SK-N-SH (cell line): ENCODE measurements at regions not wholly inside any gene's neighbourhood (a gene's known extent, or its start where the extent isn't known, plus 50 kb on each side); places are given as distances from the start of the nearest gene placed in this dataset.

Experiments
- CTCF ChIA-PET: fragments of 300-600, 350-600 bp; formaldehyde crosslinking; extraction: SDS; loops from one replicate; lab custom pipeline; 2021; lab: Yijun Ruan, JAX
- POLR2A ChIA-PET: fragments of 350-600 bp; sonication (Branson Sonifier 250); formaldehyde crosslinking; extraction: SDS; loops from one replicate; lab custom pipeline; 2020; ENCODE audit warnings: antibody characterized with exemption, inconsistent platforms; lab: Yijun Ruan, JAX
- DNase-seq: peaks from one replicate; pipeline ENCODE4 v3.0.0; 2012
- H2AFZ ChIP-seq: fragments of 200-600 bp; sonication (generic); 2 replicates; pipeline ENCODE4 v1.8.1; 2016; ENCODE audit warnings: antibody characterized with exemption, mild to moderate bottlenecking, low read depth
- H3F3A ChIP-seq: fragments of 200-600 bp; sonication (generic); replicated peaks from 2 replicates; pipeline ENCODE3; 2016; ENCODE audit warnings: antibody characterized with exemption, mild to moderate bottlenecking; ENCODE audit not compliant: insufficient read depth
- H3K27ac ChIP-seq, 2 experiments: fragments of 200-500 bp in 1 of 2; fragments of 200-600 bp in 1 of 2; sonication (Bioruptor generic) in 1 of 2; sonication (generic), shearing (Covaris generic) in 1 of 2; 2 replicates each; pipeline versions ENCODE4 v1.5.1 to v1.6.1; 2014 to 2016; ENCODE audit warnings: low read depth in 2 of 2, inconsistent platforms in 1 of 2, low read length in 1 of 2, mild to moderate bottlenecking in 1 of 2, mixed read lengths in 1 of 2
- H3K27me3 ChIP-seq: fragments of 200-600 bp; sonication (generic), shearing (Covaris generic); 2 replicates; pipeline ENCODE4 v1.6.1; 2016; ENCODE audit warnings: mixed run types; ENCODE audit not compliant: insufficient read depth
- H3K36me3 ChIP-seq, 2 experiments: fragments of 200-500 bp in 1 of 2; fragments of 200-600 bp in 1 of 2; sonication (Bioruptor generic) in 1 of 2; sonication (generic) in 1 of 2; replicated peaks in 1 of 2; 2 replicates each; pipeline versions ENCODE3 to v1.5.1; 2014 to 2016; ENCODE audit warnings: low read length in 1 of 2, mild to moderate bottlenecking in 1 of 2; ENCODE audit not compliant: insufficient read depth in 2 of 2, control insufficient read depth in 1 of 2
- H3K4me1 ChIP-seq, 2 experiments: fragments of 200-500 bp in 1 of 2; fragments of 200-600 bp in 1 of 2; sonication (Bioruptor generic) in 1 of 2; sonication (generic), shearing (Covaris generic) in 1 of 2; 2 replicates each; pipeline versions ENCODE4 v1.5.1 to v1.6.1; 2014 to 2016; ENCODE audit warnings: low read depth in 1 of 2, low read length in 1 of 2, mixed run types in 1 of 2; ENCODE audit not compliant: insufficient read depth in 2 of 2, control insufficient read depth in 1 of 2
- H3K4me2 ChIP-seq: fragments of 200-600 bp; sonication (generic), shearing (Covaris generic); 2 replicates; pipeline ENCODE4 v1.6.1; 2017; ENCODE audit warnings: mixed run types
- H3K4me3 ChIP-seq, 2 experiments: fragments of 200-500 bp in 1 of 2; fragments of 200-600 bp in 1 of 2; sonication (Bioruptor generic) in 1 of 2; sonication (generic), shearing (Covaris generic) in 1 of 2; 2 replicates each; pipeline versions ENCODE4 v1.5.1 to v1.8.1; 2014 to 2016; ENCODE audit warnings: low read depth in 2 of 2, inconsistent platforms in 1 of 2, low read length in 1 of 2, mild to moderate bottlenecking in 1 of 2, mixed read lengths in 1 of 2, moderate library complexity in 1 of 2
- H3K79me2 ChIP-seq: fragments of 200-600 bp; sonication (generic); 2 replicates; pipeline ENCODE4 v1.8.1; 2017; ENCODE audit warnings: mild to moderate bottlenecking; ENCODE audit not compliant: insufficient read depth
- H3K9ac ChIP-seq: fragments of 200-600 bp; sonication (generic); 2 replicates; pipeline ENCODE4 v1.6.1; 2017; ENCODE audit warnings: mixed run types
- H3K9me2 ChIP-seq: fragments of 200-600 bp; sonication (generic); 2 replicates; pipeline ENCODE4 v1.6.1; 2017; ENCODE audit warnings: mixed run types
- H3K9me3 ChIP-seq: fragments of 200-600 bp; sonication (generic); 2 replicates; pipeline ENCODE4 v1.6.1; 2017; ENCODE audit warnings: mixed run types, mild to moderate bottlenecking, moderate library complexity
- H4K20me1 ChIP-seq: fragments of 200-600 bp; sonication (generic); 2 replicates; pipeline ENCODE4 v1.6.1; 2017; ENCODE audit warnings: mild to moderate bottlenecking, mixed run types; ENCODE audit not compliant: insufficient read depth
- EP300 ChIP-seq, 2 experiments: IDR thresholded peaks; 2 replicates each; pipeline versions ENCODE4 v1.4.0 to v1.6.1; 2012; ENCODE audit warnings: borderline replicate concordance in 1 of 2, low read depth in 1 of 2, low read length in 1 of 2
- EZH2phosphoT487 ChIP-seq: fragments of 200-600 bp; sonication (generic); IDR thresholded peaks from 2 replicates; pipeline ENCODE4 v1.6.1; 2017; ENCODE audit warnings: low read depth, mixed run types, mild to moderate bottlenecking, antibody characterized with exemption, moderate library complexity, borderline replicate concordance
- FOXJ3 ChIP-seq: sonication (generic); formaldehyde crosslinking; IDR thresholded peaks from 2 replicates; pipeline ENCODE4 v1.5.1; 2020; ENCODE audit warnings: mild to moderate bottlenecking, missing genetic modification reagents
- JUND ChIP-seq: IDR thresholded peaks from 2 replicates; pipeline ENCODE4 v1.4.0; 2012
- MEF2A ChIP-seq: IDR thresholded peaks from 2 replicates; pipeline ENCODE4 v1.4.0; 2012; ENCODE audit warnings: low read depth, borderline replicate concordance
- MXI1 ChIP-seq: IDR thresholded peaks from 2 replicates; pipeline ENCODE4 v1.6.1; 2012; ENCODE audit warnings: mild to moderate bottlenecking, low read depth, low read length, improper control_type of control experiment
- NFIC ChIP-seq: IDR thresholded peaks from 2 replicates; pipeline ENCODE4 v1.4.0; 2012; ENCODE audit warnings: borderline replicate concordance
- POLR2AphosphoS5 ChIP-seq: IDR thresholded peaks from 2 replicates; pipeline ENCODE4 v1.6.1; 2012; ENCODE audit warnings: low read depth, low read length
- RAD21 ChIP-seq: IDR thresholded peaks from 2 replicates; pipeline ENCODE4 v1.6.1; 2012; ENCODE audit warnings: mild to moderate bottlenecking, low read length
- RCOR1 ChIP-seq: fragments of 150-350 bp; IDR thresholded peaks from 2 replicates; pipeline ENCODE4 v1.6.1; 2017; ENCODE audit warnings: antibody characterized with exemption, low read length
- RFX5 ChIP-seq: IDR thresholded peaks from 2 replicates; pipeline ENCODE4 v1.6.1; 2012; ENCODE audit warnings: mild to moderate bottlenecking, improper control_type of control experiment, low read length
- RXRA ChIP-seq: IDR thresholded peaks from 2 replicates; pipeline ENCODE4 v1.4.0; 2012; ENCODE audit warnings: low read depth, mild to moderate bottlenecking, borderline replicate concordance
- SIN3A ChIP-seq: IDR thresholded peaks from 2 replicates; pipeline ENCODE4 v1.6.1; 2012; ENCODE audit warnings: low read depth, mild to moderate bottlenecking, low read length, moderate library complexity, borderline replicate concordance
- TAF1 ChIP-seq: IDR thresholded peaks from 2 replicates; pipeline ENCODE4 v1.6.1; 2012; ENCODE audit warnings: low read depth, mild to moderate bottlenecking, low read length, moderate library complexity, borderline replicate concordance
- YY1 ChIP-seq: IDR thresholded peaks from 2 replicates; pipeline ENCODE4 v1.4.0; 2012; ENCODE audit warnings: low read depth, mild to moderate bottlenecking
- WGBS: methylation state at CpG from one replicate; pipeline ENCODE4 v1.1.6; 2017; ENCODE audit warnings: low lambda C conversion rate; 5-methylcytosine and 5-hydroxymethylcytosine counted together
- TF ChIP-seq, protein P1 (sequence below): IDR thresholded peaks from 2 replicates; pipeline ENCODE4 v1.4.0; 2012; ENCODE audit warnings: low read depth
- TF ChIP-seq, protein P2 (sequence below): fragments of 200-600 bp; sonication (generic); IDR thresholded peaks from 2 replicates; pipeline ENCODE4 v1.6.1; 2017; ENCODE audit warnings: antibody characterized with exemption, mild to moderate bottlenecking, moderate library complexity
- TF ChIP-seq, protein P3 (sequence below): fragments of 150-350 bp; IDR thresholded peaks from 2 replicates; pipeline ENCODE4 v1.6.1; 2016; ENCODE audit warnings: mild to moderate bottlenecking, low read depth, low read length

DNA sequence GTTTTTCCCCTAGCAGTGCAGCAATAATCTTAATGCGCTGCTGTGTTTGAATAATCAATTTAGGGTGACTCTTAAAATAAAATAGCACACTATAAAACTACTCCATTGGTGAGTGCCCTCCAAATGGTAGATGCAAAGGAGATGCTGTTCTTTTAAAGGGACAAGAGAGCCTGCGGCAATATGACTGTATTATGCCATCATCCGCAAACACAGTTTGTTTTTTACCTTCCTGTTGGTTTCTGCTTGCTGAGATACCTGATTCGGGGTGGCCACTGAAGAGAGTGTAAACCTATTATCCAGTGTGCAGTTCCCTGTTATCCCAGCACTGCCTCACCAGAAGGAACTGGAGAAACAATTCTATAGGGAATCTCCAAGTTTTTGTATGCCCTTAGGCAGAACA is 523.1 kb upstream of the TGFBR2 start:
- DNase-seq = no peak
- ChIA-PET POLR2A (no interaction called here), CTCF (no interaction called here)
- H3K4me2 ChIP-seq = no peak overlapping the region
- no peaks in the 10 kb centered on the region for H4K20me1 ChIP-seq
- H3K9me3 ChIP-seq = no peaks in the 10 kb centered on the region
- H3K79me2 ChIP-seq = no peaks in the 10 kb centered on the region
- H3K27me3 ChIP-seq = no peaks in the 10 kb centered on the region
- no peak for TF ChIP-seq JUND
- TF ChIP-seq, protein P1, sequence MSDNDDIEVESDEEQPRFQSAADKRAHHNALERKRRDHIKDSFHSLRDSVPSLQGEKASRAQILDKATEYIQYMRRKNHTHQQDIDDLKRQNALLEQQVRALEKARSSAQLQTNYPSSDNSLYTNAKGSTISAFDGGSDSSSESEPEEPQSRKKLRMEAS = no peak
- no peak for TF ChIP-seq NFIC
- no peak for TF ChIP-seq RXRA
- no peak for TF ChIP-seq EP300 (IDR thresholded peaks at IDR 0.05; ENCODE audit: borderline replicate concordance in 1 of 2, low read depth in 1 of 2, low read length in 1 of 2)
- no peaks in the 10 kb centered on the region for H3K36me3 ChIP-seq
- H3K4me1 ChIP-seq = no peaks in the 10 kb centered on the region; a peak in 1 of 4 replicates
- H2AFZ ChIP-seq = no peak overlapping the region
- 88% methylated on average over 4 of the region's 4 CpGs for WGBS
- no peak overlapping the region for H3K9ac ChIP-seq
- H3K27ac ChIP-seq = no peak overlapping the region
- no peaks in the 10 kb centered on the region for H3K9me2 ChIP-seq
- no peak overlapping the region for H3K4me3 ChIP-seq
- no peaks in the 10 kb centered on the region for H3F3A ChIP-seq

DNA sequence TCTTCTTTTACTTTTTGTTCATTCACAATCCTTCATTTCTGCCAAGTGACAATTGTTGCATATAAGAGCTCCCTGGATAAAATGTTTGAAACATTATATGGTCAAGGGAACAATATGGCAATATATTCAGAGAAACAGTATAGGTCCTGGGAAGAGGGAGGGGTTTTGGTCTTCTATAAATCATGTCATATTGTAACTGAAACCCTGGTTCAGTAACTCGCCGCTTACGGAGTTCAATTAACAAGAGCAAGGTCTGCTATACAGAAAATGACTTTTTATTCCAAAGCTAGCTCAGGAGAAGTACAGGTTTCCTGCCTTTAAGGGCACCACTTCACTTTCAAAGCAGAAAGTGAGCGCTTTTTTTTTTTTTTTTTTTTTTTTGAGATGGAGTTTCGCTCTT is 522.1 kb upstream of the TGFBR2 start:
- H3K9me3 ChIP-seq = no peaks in the 10 kb centered on the region
- H3K9ac ChIP-seq = no peak overlapping the region
- TF ChIP-seq SIN3A = no peak
- TF ChIP-seq MEF2A = no peak
- TF ChIP-seq MXI1 = no peak
- no peak for TF ChIP-seq POLR2AphosphoS5
- no peak for TF ChIP-seq RXRA
- TF ChIP-seq, protein P2, sequence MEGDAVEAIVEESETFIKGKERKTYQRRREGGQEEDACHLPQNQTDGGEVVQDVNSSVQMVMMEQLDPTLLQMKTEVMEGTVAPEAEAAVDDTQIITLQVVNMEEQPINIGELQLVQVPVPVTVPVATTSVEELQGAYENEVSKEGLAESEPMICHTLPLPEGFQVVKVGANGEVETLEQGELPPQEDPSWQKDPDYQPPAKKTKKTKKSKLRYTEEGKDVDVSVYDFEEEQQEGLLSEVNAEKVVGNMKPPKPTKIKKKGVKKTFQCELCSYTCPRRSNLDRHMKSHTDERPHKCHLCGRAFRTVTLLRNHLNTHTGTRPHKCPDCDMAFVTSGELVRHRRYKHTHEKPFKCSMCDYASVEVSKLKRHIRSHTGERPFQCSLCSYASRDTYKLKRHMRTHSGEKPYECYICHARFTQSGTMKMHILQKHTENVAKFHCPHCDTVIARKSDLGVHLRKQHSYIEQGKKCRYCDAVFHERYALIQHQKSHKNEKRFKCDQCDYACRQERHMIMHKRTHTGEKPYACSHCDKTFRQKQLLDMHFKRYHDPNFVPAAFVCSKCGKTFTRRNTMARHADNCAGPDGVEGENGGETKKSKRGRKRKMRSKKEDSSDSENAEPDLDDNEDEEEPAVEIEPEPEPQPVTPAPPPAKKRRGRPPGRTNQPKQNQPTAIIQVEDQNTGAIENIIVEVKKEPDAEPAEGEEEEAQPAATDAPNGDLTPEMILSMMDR = no peak
- TF ChIP-seq RFX5 = no peak
- TF ChIP-seq, protein P3, sequence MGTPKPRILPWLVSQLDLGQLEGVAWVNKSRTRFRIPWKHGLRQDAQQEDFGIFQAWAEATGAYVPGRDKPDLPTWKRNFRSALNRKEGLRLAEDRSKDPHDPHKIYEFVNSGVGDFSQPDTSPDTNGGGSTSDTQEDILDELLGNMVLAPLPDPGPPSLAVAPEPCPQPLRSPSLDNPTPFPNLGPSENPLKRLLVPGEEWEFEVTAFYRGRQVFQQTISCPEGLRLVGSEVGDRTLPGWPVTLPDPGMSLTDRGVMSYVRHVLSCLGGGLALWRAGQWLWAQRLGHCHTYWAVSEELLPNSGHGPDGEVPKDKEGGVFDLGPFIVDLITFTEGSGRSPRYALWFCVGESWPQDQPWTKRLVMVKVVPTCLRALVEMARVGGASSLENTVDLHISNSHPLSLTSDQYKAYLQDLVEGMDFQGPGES = no peak
- no peak for TF ChIP-seq TAF1
- TF ChIP-seq FOXJ3 (CRISPR knock-in tag) = no peak
- TF ChIP-seq RCOR1 = no peak
- no peak for TF ChIP-seq RAD21
- no peak for TF ChIP-seq EP300 (IDR thresholded peaks at IDR 0.05; ENCODE audit: borderline replicate concordance in 1 of 2, low read depth in 1 of 2, low read length in 1 of 2)
- TF ChIP-seq EZH2phosphoT487 = no peak
- TF ChIP-seq YY1 = no peak
- H4K20me1 ChIP-seq = no peaks in the 10 kb centered on the region
- no peaks in the 10 kb centered on the region for H3K27me3 ChIP-seq
- 85% methylated on average over 5 of the region's 5 CpGs for WGBS
- H3K9me2 ChIP-seq = no peaks in the 10 kb centered on the region
- no peak overlapping the region for H2AFZ ChIP-seq
- no peaks in the 10 kb centered on the region for H3K4me1 ChIP-seq
- no peaks in the 10 kb centered on the region for H3F3A ChIP-seq
- ChIA-PET POLR2A (no interaction called here), CTCF (interaction anchor here (1.5 kb wide), 1 partner anchor 42 kb away, joined by 3 read pairs; no protein-coding TSS in a partner anchor)
- H3K36me3 ChIP-seq = no peaks in the 10 kb centered on the region
- no peak for DNase-seq
- H3K79me2 ChIP-seq = no peaks in the 10 kb centered on the region
- no peak overlapping the region for H3K27ac ChIP-seq
- no peak overlapping the region for H3K4me3 ChIP-seq
- no peak overlapping the region for H3K4me2 ChIP-seq
